Mesenchymal stem cell (in vitro differentiated cells and primary cell): ENCODE measurements at regions not wholly inside any gene's neighbourhood (a gene's known extent, or its start where the extent isn't known, plus 50 kb on each side); places are given as distances from the start of the nearest gene placed in this dataset.

Experiments used
- DNase-seq: peaks from one replicate; pipeline ENCODE4 v3.0.0-alpha.2; 2013
- H2AFZ ChIP-seq: one replicate; pipeline ENCODE4 v1.6.1; 2013; ENCODE audit warnings: low read depth, mild to moderate bottlenecking, control low read depth, inconsistent platforms, low read length, moderate library complexity
- H2AK5ac ChIP-seq: 2 replicates; pipeline ENCODE4 v1.6.1; 2013; ENCODE audit warnings: low read length, moderate library complexity, mild to moderate bottlenecking, inconsistent platforms; ENCODE audit not compliant: severe bottlenecking
- H2BK120ac ChIP-seq: one replicate; pipeline ENCODE4 v1.6.1; 2013; ENCODE audit warnings: low read depth, mild to moderate bottlenecking, inconsistent platforms, low read length, moderate library complexity
- H2BK12ac ChIP-seq, 2 experiments: one replicate each; pipeline ENCODE4 v1.6.1; 2013; ENCODE audit warnings: inconsistent platforms in 2 of 2, low read length in 2 of 2, mild to moderate bottlenecking in 2 of 2, moderate library complexity in 2 of 2, control low read depth in 1 of 2
- H2BK15ac ChIP-seq: one replicate; pipeline ENCODE4 v1.6.1; 2013; ENCODE audit warnings: mild to moderate bottlenecking, low read depth, inconsistent platforms; ENCODE audit not compliant: poor library complexity, severe bottlenecking
- H2BK5ac ChIP-seq: 2 replicates; pipeline ENCODE4 v1.6.1; 2013; ENCODE audit warnings: low read depth, mild to moderate bottlenecking, low read length, control low read depth, inconsistent platforms; ENCODE audit not compliant: poor library complexity, severe bottlenecking
- H3K14ac ChIP-seq, 2 experiments: one replicate each; pipeline ENCODE4 v1.6.1; 2013; ENCODE audit warnings: inconsistent platforms in 2 of 2, low read length in 2 of 2, control low read depth in 1 of 2, mild to moderate bottlenecking in 1 of 2, moderate library complexity in 1 of 2
- H3K18ac ChIP-seq, 2 experiments: one replicate each; pipeline ENCODE4 v1.6.1; 2013; ENCODE audit warnings: inconsistent platforms in 2 of 2, low read length in 2 of 2, control low read depth in 1 of 2, low read depth in 1 of 2, mild to moderate bottlenecking in 1 of 2
- H3K23ac ChIP-seq, 2 experiments: one replicate each; pipeline ENCODE4 v1.6.1; 2013; ENCODE audit warnings: inconsistent platforms in 2 of 2, low read length in 2 of 2, mild to moderate bottlenecking in 2 of 2, moderate library complexity in 2 of 2, control low read depth in 1 of 2
- H3K27ac ChIP-seq: 2 replicates; pipeline ENCODE4 v1.5.1; 2013; ENCODE audit warnings: mild to moderate bottlenecking, moderate library complexity, low read length, control low read depth, inconsistent platforms; ENCODE audit not compliant: poor library complexity, severe bottlenecking
- H3K27me3 ChIP-seq, 2 experiments: 2 replicates each; pipeline versions ENCODE4 v1.6.1 to v1.7.0; 2013; ENCODE audit warnings: low read length in 2 of 2, mild to moderate bottlenecking in 2 of 2, moderate library complexity in 2 of 2, control low read depth in 1 of 2, inconsistent platforms in 1 of 2; ENCODE audit not compliant: control insufficient read depth in 1 of 2, insufficient read depth in 1 of 2
- H3K36me3 ChIP-seq, 2 experiments: 2 replicates each; pipeline versions ENCODE4 v1.6.1 to v1.7.0; 2013; ENCODE audit warnings: low read length in 2 of 2, control low read depth in 1 of 2, inconsistent platforms in 1 of 2, low read depth in 1 of 2, mild to moderate bottlenecking in 1 of 2; ENCODE audit not compliant: insufficient read depth in 2 of 2, control insufficient read depth in 1 of 2
- H3K4ac ChIP-seq, 2 experiments: one replicate each; pipeline ENCODE4 v1.6.1; 2013; ENCODE audit warnings: inconsistent platforms in 2 of 2, low read length in 2 of 2, mild to moderate bottlenecking in 2 of 2, moderate library complexity in 2 of 2, control low read depth in 1 of 2, low read depth in 1 of 2
- H3K4me1 ChIP-seq: 2 replicates; pipeline ENCODE4 v1.6.1; 2013; ENCODE audit warnings: low read depth, low read length, control low read depth; ENCODE audit not compliant: control insufficient read depth, insufficient read depth
- H3K4me2 ChIP-seq: 2 replicates; pipeline ENCODE4 v1.6.1; 2013; ENCODE audit warnings: low read length, mild to moderate bottlenecking, inconsistent platforms; ENCODE audit not compliant: poor library complexity, severe bottlenecking
- H3K4me3 ChIP-seq, 2 experiments: 2 replicates each; pipeline versions ENCODE4 v1.5.1 to v1.7.0; 2013; ENCODE audit warnings: low read length in 2 of 2, mild to moderate bottlenecking in 2 of 2, control low read depth in 1 of 2, low read depth in 1 of 2; ENCODE audit not compliant: insufficient read depth in 1 of 2
- H3K79me1 ChIP-seq: replicated peaks from 2 replicates; pipeline ENCODE4 v1.6.1; 2013; ENCODE audit warnings: mild to moderate bottlenecking, control low read depth, low read length, inconsistent platforms; ENCODE audit not compliant: poor library complexity, severe bottlenecking
- H3K9ac ChIP-seq: 2 replicates; pipeline ENCODE4 v1.7.0; 2013; ENCODE audit warnings: mild to moderate bottlenecking, low read length, moderate library complexity
- H3K9me3 ChIP-seq: 2 replicates; pipeline ENCODE4 v1.7.0; 2013; ENCODE audit warnings: mild to moderate bottlenecking, low read length; ENCODE audit not compliant: control insufficient read depth
- H4K8ac ChIP-seq: one replicate; pipeline ENCODE4 v1.6.1; 2013; ENCODE audit warnings: inconsistent platforms, mild to moderate bottlenecking, low read length, moderate library complexity
- H4K91ac ChIP-seq: one replicate; pipeline ENCODE4 v1.6.1; 2013; ENCODE audit warnings: mild to moderate bottlenecking, low read length, inconsistent platforms
- whole genome bisulfite sequencing: methylation state at CpG from one replicate; pipeline ENCODE4 v1.1.7; 2013; ENCODE audit warnings: mixed read lengths; 5-methylcytosine and 5-hydroxymethylcytosine counted together

GRCh38 chr2:66366619-66367018, 68.3 kb upstream of the MEIS1 start:
- no peak overlapping the region for H3K4me3 ChIP-seq
- no peak overlapping the region for H3K4ac ChIP-seq
- WGBS: 20% methylated on average over 1 of the region's 2 CpGs
- no peak overlapping the region for H3K14ac ChIP-seq
- no peak for DNase-seq
- no peak overlapping the region for H2AFZ ChIP-seq
- H3K9ac ChIP-seq: no peak overlapping the region
- H3K27me3 ChIP-seq: peaks cover 11 to 57% of the 10 kb centered on the region in 2 experiments
- no peak overlapping the region for H2BK120ac ChIP-seq
- no peaks in the 10 kb centered on the region for H3K36me3 ChIP-seq
- H3K79me1 ChIP-seq: no peaks in the 10 kb centered on the region
- no peaks in the 10 kb centered on the region for H3K4me1 ChIP-seq
- no peak overlapping the region for H2BK5ac ChIP-seq
- no peak overlapping the region for H2AK5ac ChIP-seq
- no peak overlapping the region for H4K8ac ChIP-seq
- H3K23ac ChIP-seq: no peak overlapping the region
- H2BK12ac ChIP-seq: no peak overlapping the region
- no peak overlapping the region for H3K4me2 ChIP-seq
- H3K27ac ChIP-seq: no peak overlapping the region
- no peaks in the 10 kb centered on the region for H3K9me3 ChIP-seq
- H2BK15ac ChIP-seq: no peak overlapping the region
- H3K18ac ChIP-seq: no peak overlapping the region
- no peak overlapping the region for H4K91ac ChIP-seq

- H3K4ac ChIP-seq: no peak overlapping the region
- 28% methylated on average over 6 of the region's 7 CpGs for WGBS
- H3K23ac ChIP-seq: no peak overlapping the region
- H3K4me3 ChIP-seq: no peak overlapping the region
- no peak overlapping the region for H2BK15ac ChIP-seq
- no peak overlapping the region for H2AFZ ChIP-seq
- H3K27ac ChIP-seq: no peak overlapping the region
- no peak overlapping the region for H3K4me2 ChIP-seq
- H2BK120ac ChIP-seq: no peak overlapping the region
- H3K18ac ChIP-seq: no peak overlapping the region
- H3K9me3 ChIP-seq: no peaks in the 10 kb centered on the region
- H2AK5ac ChIP-seq: no peak overlapping the region
- peak; percentile 81 for DNase-seq
- H3K27me3 ChIP-seq: peaks cover 14 to 58% of the 10 kb centered on the region in 2 experiments
- H2BK12ac ChIP-seq: no peak overlapping the region
- no peak overlapping the region for H4K8ac ChIP-seq
- no peaks in the 10 kb centered on the region for H3K79me1 ChIP-seq
- no peaks in the 10 kb centered on the region for H3K36me3 ChIP-seq
- no peak overlapping the region for H2BK5ac ChIP-seq
- no peaks in the 10 kb centered on the region for H3K4me1 ChIP-seq
- no peak overlapping the region for H3K9ac ChIP-seq
- no peak overlapping the region for H3K14ac ChIP-seq
- H4K91ac ChIP-seq: no peak overlapping the region
Observed at GRCh38 chr2:66364495-66365333, 70.2 kb upstream of the MEIS1 start.

- Histone ChIP-seq H2BK12ac (no peak overlapping the region), H4K8ac (no peak overlapping the region), H2AFZ (no peak overlapping the region), H2AK5ac (no peak overlapping the region), H3K18ac (no peak overlapping the region), H3K9ac (no peak overlapping the region), H2BK120ac (peak overlapping the region; percentile 5), H3K14ac (no peak overlapping the region), H4K91ac (no peak overlapping the region), H3K27ac (no peak overlapping the region), H3K4me3 (no peak overlapping the region), H3K27me3 (peaks cover 14 to 54% of the 10 kb centered on the region in 2 experiments), H3K9me3 (no peaks in the 10 kb centered on the region), H3K36me3 (no peaks in the 10 kb centered on the region), H2BK15ac (no peak overlapping the region), H2BK5ac (no peak overlapping the region), H3K23ac (no peak overlapping the region), H3K4me1 (no peaks in the 10 kb centered on the region), H3K79me1 (no peaks in the 10 kb centered on the region), H3K4me2 (no peak overlapping the region), H3K4ac (no peak overlapping the region)
- WGBS: 65% methylated on average over 5 of the region's 6 CpGs
- DNase-seq: no peak
Observed at GRCh38 chr2:66362701-66363100, 72.2 kb upstream of the MEIS1 start.

- Histone ChIP-seq H3K27me3 (no peaks in the 10 kb centered on the region), H3K4ac (no peak overlapping the region), H4K91ac (no peak overlapping the region), H2BK120ac (no peak overlapping the region), H3K9ac (no peak overlapping the region), H2BK15ac (no peak overlapping the region), H3K4me1 (no peaks in the 10 kb centered on the region), H2AFZ (no peak overlapping the region), H3K36me3 (no peaks in the 10 kb centered on the region), H2BK5ac (no peak overlapping the region), H3K9me3 (peaks cover 14% of the 10 kb centered on the region), H3K79me1 (no peaks in the 10 kb centered on the region), H3K23ac (no peak overlapping the region), H3K27ac (no peak overlapping the region), H3K18ac (no peak overlapping the region), H3K4me2 (no peak overlapping the region), H2AK5ac (no peak overlapping the region), H4K8ac (no peak overlapping the region), H3K4me3 (no peak overlapping the region), H2BK12ac (no peak overlapping the region), H3K14ac (no peak overlapping the region)
- DNase-seq: no peak
- WGBS: 41% methylated on average over 4 of the region's 4 CpGs
Observed at GRCh38 chr2:66346231-66346664, 88.7 kb upstream of the MEIS1 start.
